ENCODE measurements at regions not wholly inside any gene's neighbourhood (a gene's known extent, or its start where the extent isn't known, plus 50 kb on each side); places are given as distances from the start of the nearest gene placed in this dataset.
A peak's percentile ranks its signal among the peaks of the same experiment; 100 is the strongest.
"Not testable (repeated sequence)": the region's sequence is repeated elsewhere in the genome, so short reads cannot be mapped to it uniquely, and the experiment has no call there.

GRCh38 chr11:71154261-71154805 is 98.0 kb downstream of the SHANK2 start (continued):
- no peak for TF ChIP-seq ZNF26 (tag by site-specific recombination; IDR thresholded peaks at IDR 0.05)

- Histone ChIP-seq H3K36me3 (ENCODE audit: control insufficient read depth in 2 of 2, insufficient read depth in 1 of 2, low read length in 2 of 2) (no peaks in the 10 kb centered on the region), H3K4me3 (ENCODE audit: low read depth, low read length) (no peak overlapping the region), H3K4me1 (ENCODE audit: control insufficient read depth, insufficient read depth, low read length) (no peaks in the 10 kb centered on the region), H3K27ac (ENCODE audit: extremely low read depth, low read depth, low read length) (no peak overlapping the region), H3K9me3 (ENCODE audit: control insufficient read depth, insufficient read depth, low read depth, low read length) (no peaks in the 10 kb centered on the region)
- no peak for TF ChIP-seq ZNF2 (tag by site-specific recombination; IDR thresholded peaks at IDR 0.05)
- no peak for TF ChIP-seq ZNF677 (tag by site-specific recombination; IDR thresholded peaks at IDR 0.05)
- peak; percentile 31; the same call in 1 of the 2 replicates for TF ChIP-seq EGR2 (tag by site-specific recombination; IDR thresholded peaks at IDR 0.05; ENCODE audit: low read depth)
- TF ChIP-seq ZNF157 (tag by site-specific recombination; IDR thresholded peaks at IDR 0.05), result no peak
- TF ChIP-seq ZNF335 (tag by site-specific recombination; conservative IDR thresholded peaks at IDR 0.05), result 0 out of 2 replicates have a peak, but pooled peaks have one; percentile 34
- TF ChIP-seq GLIS1 (tag by site-specific recombination; IDR thresholded peaks at IDR 0.05), result peak; percentile 46
- TF ChIP-seq PRDM1 (tag by site-specific recombination; IDR thresholded peaks at IDR 0.05), result no peak
- no peak for TF ChIP-seq ZNF529 (tag by site-specific recombination; IDR thresholded peaks at IDR 0.05; ENCODE audit: insufficient replicate concordance)
- POLR2A ChIA-PET, result no interaction called here
- CTCF ChIA-PET, result no interaction called here
Measured at GRCh38 chr11:71153005-71153390, 99.4 kb downstream of the SHANK2 start.

GRCh38 chr11:71152312-71153004 is 99.9 kb downstream of the SHANK2 start:
- H3K4me3 ChIP-seq (ENCODE audit: low read depth, low read length); H3K36me3 ChIP-seq (ENCODE audit: control insufficient read depth in 2 of 2, insufficient read depth in 1 of 2, low read length in 2 of 2); CTCF ChIA-PET; POLR2A ChIA-PET; H3K4me1 ChIP-seq (ENCODE audit: control insufficient read depth, insufficient read depth, low read length); H3K27ac ChIP-seq (ENCODE audit: extremely low read depth, low read depth, low read length); H3K9me3 ChIP-seq (ENCODE audit: control insufficient read depth, insufficient read depth, low read depth, low read length): not testable (repeated sequence)

- no peak overlapping the region for H3K4me3 ChIP-seq (ENCODE audit: low read depth, low read length)
- TF ChIP-seq ZSCAN5A (tag by site-specific recombination; IDR thresholded peaks at IDR 0.05) (no peak), ZNF292 (tag by site-specific recombination; IDR thresholded peaks at IDR 0.05; ENCODE audit: borderline replicate concordance, low read depth) (no peak), ZNF391 (tag by site-specific recombination; IDR thresholded peaks at IDR 0.05; ENCODE audit: borderline replicate concordance, low read depth) (no peak), GLI4 (tag by site-specific recombination; IDR thresholded peaks at IDR 0.05) (no peak), ZNF473 (tag by site-specific recombination; IDR thresholded peaks at IDR 0.05) (no peak), PRDM2 (tag by site-specific recombination; IDR thresholded peaks at IDR 0.05; ENCODE audit: borderline replicate concordance) (no peak), FEZF1 (tag by site-specific recombination; IDR thresholded peaks at IDR 0.05) (no peak), OVOL3 (tag by site-specific recombination; IDR thresholded peaks at IDR 0.05) (no peak), ZNF26 (tag by site-specific recombination; IDR thresholded peaks at IDR 0.05) (no peak), ZNF792 (tag by site-specific recombination; IDR thresholded peaks at IDR 0.05) (no peak)
- no peaks in the 10 kb centered on the region for H3K9me3 ChIP-seq (ENCODE audit: control insufficient read depth, insufficient read depth, low read depth, low read length)
- POLR2A ChIA-PET, result no interaction called here
- CTCF ChIA-PET, result no interaction called here
- no peak overlapping the region for H3K27ac ChIP-seq (ENCODE audit: extremely low read depth, low read depth, low read length)
- H3K4me1 ChIP-seq (ENCODE audit: control insufficient read depth, insufficient read depth, low read length), result no peaks in the 10 kb centered on the region
- no peaks in the 10 kb centered on the region for H3K36me3 ChIP-seq (ENCODE audit: control insufficient read depth in 2 of 2, insufficient read depth in 1 of 2, low read length in 2 of 2)
Measured at GRCh38 chr11:71151561-71151960, 100.8 kb downstream of the SHANK2 start.

Data from HEK293 (cell line).